GM19351 (cell line): ENCODE measurements at regions not wholly inside any gene's neighbourhood (a gene's known extent, or its start where the extent isn't known, plus 50 kb on each side); places are given as distances from the start of the nearest gene placed in this dataset.
"Not testable (repeated sequence)": the region's sequence is repeated elsewhere in the genome, so short reads cannot be mapped to it uniquely, and the experiment has no call there.

Experiments
- ATAC-seq: cut with Tn5 transposase; IDR thresholded peaks from one replicate; pipeline ENCODE4 v1.9.1; 2021; ENCODE audit warnings: mild to moderate bottlenecking, moderate library complexity; ENCODE audit not compliant: unreplicated experiment

- ATAC-seq: no peak
These were observed 96.1 kb upstream of the GRIP1 start for GRCh38 chr12:66774929-66775328.

- ATAC-seq: no peak
These were observed 97.0 kb upstream of the GRIP1 start for GRCh38 chr12:66775871-66776270.

GRCh38 chr12:66776974-66777373, 98.1 kb upstream of the GRIP1 start:
- peak; percentile 100 for ATAC-seq

GRCh38 chr12:66779466-66779865, 100.6 kb upstream of the GRIP1 start:
- ATAC-seq: no peak

GRCh38 chr12:66786531-66787308, 107.8 kb upstream of the GRIP1 start:
- ATAC-seq: no peak

- no peak for ATAC-seq
These were observed 120.7 kb upstream of the GRIP1 start for GRCh38 chr12:66799551-66799950.

- no peak for ATAC-seq
These were observed 121.2 kb upstream of the GRIP1 start for GRCh38 chr12:66800046-66800445.

GRCh38 chr12:66803930-66804329, 125.1 kb upstream of the GRIP1 start:
- no peak for ATAC-seq

GRCh38 chr12:66804563-66804974, 125.7 kb upstream of the GRIP1 start:
- no peak for ATAC-seq

GRCh38 chr12:66808606-66809005, 129.7 kb upstream of the GRIP1 start:
- no peak for ATAC-seq

GRCh38 chr12:66813137-66813892, 134.4 kb upstream of the GRIP1 start:
- ATAC-seq: no peak

GRCh38 chr12:66819587-66819986, 140.7 kb upstream of the GRIP1 start:
- no peak for ATAC-seq

- no peak for ATAC-seq
These were observed 144.1 kb upstream of the GRIP1 start for GRCh38 chr12:66822961-66823360.

GRCh38 chr12:66823857-66824570, 145.1 kb upstream of the GRIP1 start:
- ATAC-seq: no peak

- not testable (repeated sequence) for ATAC-seq
These were observed 147.0 kb upstream of the GRIP1 start for GRCh38 chr12:66825921-66826320.

- ATAC-seq: no peak
These were observed 150.9 kb upstream of the GRIP1 start for GRCh38 chr12:66829660-66830325.

GRCh38 chr12:66831495-66831894, 152.6 kb upstream of the GRIP1 start:
- ATAC-seq: no peak

GRCh38 chr12:66832997-66833396, 154.1 kb upstream of the GRIP1 start:
- ATAC-seq: no peak

- no peak for ATAC-seq
These were observed 157.9 kb upstream of the GRIP1 start for GRCh38 chr12:66836623-66837310.

GRCh38 chr12:66837311-66837627, 158.4 kb upstream of the GRIP1 start:
- ATAC-seq: no peak

- no peak for ATAC-seq
These were observed 159.5 kb upstream of the GRIP1 start for GRCh38 chr12:66838366-66838765.
